ENCODE measurements at regions not wholly inside any gene's neighbourhood (a gene's known extent, or its start where the extent isn't known, plus 50 kb on each side); places are given as distances from the start of the nearest gene placed in this dataset.

DNA sequence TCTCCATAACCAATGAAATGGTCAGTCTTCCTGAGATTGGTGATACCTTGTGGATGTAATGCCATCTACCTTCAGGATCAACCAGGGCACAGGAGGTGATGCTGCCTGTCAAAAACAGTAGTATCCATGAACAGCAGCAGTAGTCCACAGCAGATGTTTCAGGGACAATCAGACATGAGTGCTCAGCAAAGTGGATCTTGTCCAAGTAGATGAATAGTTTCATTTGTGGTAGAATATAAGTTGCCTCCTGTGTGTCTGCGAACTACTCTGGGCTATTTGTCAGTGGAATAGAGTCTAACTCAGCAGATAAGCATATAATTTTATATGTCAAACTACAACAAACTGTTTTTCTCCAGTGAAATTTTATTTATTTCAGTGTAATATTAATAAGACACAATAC lies 1860.1 kb upstream of the ACO1 start:
- TF ChIP-seq CTCF (IDR thresholded peaks at IDR 0.05; ENCODE audit: low read depth, low read length, poor library complexity, severe bottlenecking) (no peak), EZH2phosphoT487 (IDR thresholded peaks at IDR 0.05; ENCODE audit: borderline replicate concordance, low read length) (no peak)

All from DOHH2 (cell line).